ENCODE measurements at regions not wholly inside any gene's neighbourhood (a gene's known extent, or its start where the extent isn't known, plus 50 kb on each side); places are given as distances from the start of the nearest gene placed in this dataset.
"Not testable (repeated sequence)": the region's sequence is repeated elsewhere in the genome, so short reads cannot be mapped to it uniquely, and the experiment has no call there.

- no peak for DNase-seq
- Histone ChIP-seq H3K36me3 (no peaks in the 10 kb centered on the region), H3K4me3 (ENCODE audit: low read depth, low read length) (no peak overlapping the region), H3K27ac (no peak overlapping the region), H3K27me3 (ENCODE audit: insufficient read depth, low read depth, severe bottlenecking) (no peaks in the 10 kb centered on the region), H3K9me3 (ENCODE audit: severe bottlenecking) (no peaks in the 10 kb centered on the region)
- no peak for TF ChIP-seq CTCF (IDR thresholded peaks at IDR 0.05; ENCODE audit: low read depth, low read length)
Observed at GRCh38 chr5:53785924-53786323, 225.5 kb downstream of the NDUFS4 start.

DNA sequence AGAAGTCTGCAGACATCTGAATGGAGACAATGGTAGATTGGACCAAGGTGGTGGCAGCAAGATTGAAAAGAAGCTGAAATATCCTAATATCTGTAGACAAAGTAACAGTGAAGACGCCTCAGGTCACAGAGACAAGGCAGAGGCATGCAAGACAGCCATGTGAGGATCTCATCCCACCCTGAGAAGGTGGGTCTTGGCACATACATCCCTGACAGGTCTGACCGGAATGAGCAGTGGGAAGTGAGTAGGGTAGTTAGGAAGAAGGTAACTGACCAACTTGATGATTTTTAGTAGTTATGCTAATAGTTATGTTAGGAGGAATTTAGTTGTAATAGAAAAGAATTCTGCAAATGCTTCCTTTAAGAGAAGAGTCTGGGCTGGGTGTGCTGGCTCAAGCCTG is 229.6 kb downstream of the NDUFS4 start:
- no peak for DNase-seq
- Histone ChIP-seq H3K36me3 (no peaks in the 10 kb centered on the region), H3K9me3 (ENCODE audit: severe bottlenecking) (no peaks in the 10 kb centered on the region), H3K27me3 (ENCODE audit: insufficient read depth, low read depth, severe bottlenecking) (no peaks in the 10 kb centered on the region), H3K27ac (no peak overlapping the region), H3K4me3 (ENCODE audit: low read depth, low read length) (no peak overlapping the region)
- TF ChIP-seq CTCF (IDR thresholded peaks at IDR 0.05; ENCODE audit: low read depth, low read length), result no peak

DNA sequence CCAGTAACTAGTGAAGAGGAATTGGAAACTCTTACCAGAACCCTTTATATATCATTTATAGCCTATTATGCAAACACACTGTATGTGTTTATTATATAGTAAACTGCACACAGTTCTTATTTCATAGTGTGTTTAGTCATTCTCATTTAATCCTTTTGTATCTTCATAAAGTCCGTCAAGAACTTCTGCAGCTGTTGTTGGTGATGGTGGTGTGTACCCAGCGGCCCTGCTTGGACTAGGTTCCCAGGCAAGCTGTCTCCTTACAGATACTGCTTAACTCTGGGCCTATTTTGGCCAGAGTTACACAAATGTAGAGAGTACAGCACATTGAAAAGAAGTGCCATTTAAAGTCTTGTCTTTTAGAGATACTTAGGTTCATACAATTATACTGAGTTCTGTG is 231.9 kb downstream of the NDUFS4 start:
- H3K27ac ChIP-seq, result no peak overlapping the region
- no peaks in the 10 kb centered on the region for H3K27me3 ChIP-seq (ENCODE audit: insufficient read depth, low read depth, severe bottlenecking)
- no peak for DNase-seq
- no peak for TF ChIP-seq CTCF (IDR thresholded peaks at IDR 0.05; ENCODE audit: low read depth, low read length)
- no peaks in the 10 kb centered on the region for H3K9me3 ChIP-seq (ENCODE audit: severe bottlenecking)
- no peaks in the 10 kb centered on the region for H3K36me3 ChIP-seq
- H3K4me3 ChIP-seq (ENCODE audit: low read depth, low read length), result no peak overlapping the region

DNA sequence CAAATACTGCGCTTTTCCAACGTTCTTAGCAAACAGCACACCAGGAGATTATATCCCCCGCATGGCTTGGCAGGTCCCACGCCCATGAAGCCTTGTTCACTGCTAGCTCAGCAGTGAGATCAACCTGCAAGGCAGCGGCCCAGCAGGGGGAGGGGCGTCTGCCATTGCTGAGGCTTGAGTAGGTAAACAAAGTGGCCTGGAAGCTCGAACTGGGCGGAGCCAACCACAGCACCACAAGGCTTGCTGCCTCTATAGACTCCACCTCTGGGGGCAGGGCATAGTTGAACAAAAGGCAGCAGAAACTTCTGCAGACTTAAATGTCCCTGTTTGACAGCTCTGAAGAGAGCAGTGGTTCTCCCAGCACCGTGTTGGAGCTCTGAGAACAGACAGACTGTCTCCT is 239.2 kb downstream of the NDUFS4 start:
- not testable (repeated sequence) for H3K27ac ChIP-seq; H3K4me3 ChIP-seq (ENCODE audit: low read depth, low read length); DNase-seq; H3K36me3 ChIP-seq; H3K9me3 ChIP-seq (ENCODE audit: severe bottlenecking); H3K27me3 ChIP-seq (ENCODE audit: insufficient read depth, low read depth, severe bottlenecking)

DNA sequence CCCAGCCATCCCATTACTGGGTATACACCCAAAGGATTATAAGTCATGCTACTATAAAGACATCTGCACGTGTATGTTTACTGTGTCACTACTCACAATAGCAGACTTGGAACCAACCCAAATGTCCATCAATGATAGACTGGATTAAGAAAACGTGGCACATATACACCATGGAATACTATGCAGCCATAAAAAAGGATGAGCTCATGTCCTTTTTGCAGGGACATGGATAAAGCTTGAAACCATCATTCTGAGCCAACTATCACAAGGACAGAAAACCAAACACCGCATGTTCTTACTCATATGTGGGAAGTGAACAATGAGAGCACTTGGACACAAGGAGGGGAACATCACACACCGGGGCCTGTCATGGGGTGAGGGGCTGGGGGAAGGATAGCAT is 248.0 kb downstream of the NDUFS4 start:
- not testable (repeated sequence) for H3K27me3 ChIP-seq (ENCODE audit: insufficient read depth, low read depth, severe bottlenecking); H3K27ac ChIP-seq; H3K36me3 ChIP-seq; H3K9me3 ChIP-seq (ENCODE audit: severe bottlenecking); DNase-seq; H3K4me3 ChIP-seq (ENCODE audit: low read depth, low read length)

DNA sequence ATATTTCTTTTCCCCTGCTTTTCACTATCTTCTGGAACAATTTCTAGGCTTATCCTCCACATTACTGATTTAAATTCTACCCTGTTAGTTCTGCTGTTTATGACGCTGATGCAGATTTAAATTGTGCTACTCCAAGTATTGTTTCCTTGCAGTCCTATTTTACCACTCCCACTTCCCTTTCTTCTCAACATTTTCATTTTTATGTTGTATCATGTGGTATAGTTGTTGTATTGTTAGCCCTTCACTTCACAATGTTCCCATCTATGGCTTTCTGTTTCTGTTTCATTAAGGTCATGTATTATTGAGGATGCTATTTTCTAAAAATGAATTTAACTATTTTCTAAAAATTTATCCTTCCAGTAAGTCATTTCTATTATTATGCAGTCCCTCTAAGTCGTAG is 254.4 kb downstream of the NDUFS4 start:
- H3K27me3 ChIP-seq (ENCODE audit: insufficient read depth, low read depth, severe bottlenecking), result no peaks in the 10 kb centered on the region

More for the DNA sequence above, 254.4 kb downstream of the NDUFS4 start:
- no peak for TF ChIP-seq CTCF (IDR thresholded peaks at IDR 0.05; ENCODE audit: low read depth, low read length)
- H3K9me3 ChIP-seq (ENCODE audit: severe bottlenecking), result no peaks in the 10 kb centered on the region
- H3K36me3 ChIP-seq, result no peaks in the 10 kb centered on the region
- no peak for DNase-seq
- no peak overlapping the region for H3K27ac ChIP-seq
- no peak overlapping the region for H3K4me3 ChIP-seq (ENCODE audit: low read depth, low read length)
